Activated CD4-positive, alpha-beta T cell treated with anti-CD3 and anti-CD28 coated beads for 36 hours (primary cell): ENCODE measurements at regions not wholly inside any gene's neighbourhood (a gene's known extent, or its start where the extent isn't known, plus 50 kb on each side); places are given as distances from the start of the nearest gene placed in this dataset.
"Not testable (repeated sequence)": the region's sequence is repeated elsewhere in the genome, so short reads cannot be mapped to it uniquely, and the experiment has no call there.

Experiments used
- ATAC-seq: fragments of 200-7000 bp; cut with Tn5 transposase; one replicate; pipeline ENCODE4 v1.10.0; 2021; ENCODE audit warnings: mild to moderate bottlenecking, moderate library complexity
- CTCF ChIA-PET: fragments of 350-600 bp; sonication (Branson Sonifier 250); formaldehyde crosslinking; loops from one replicate; lab custom pipeline; 2021; ENCODE audit warnings: antibody characterized with exemption; lab: Charles Lee
- POLR2A ChIA-PET: fragments of 350-600 bp; sonication (Branson Sonifier 250); formaldehyde crosslinking; loops from one replicate; lab custom pipeline; 2021; ENCODE audit warnings: antibody characterized with exemption, inconsistent platforms; lab: Charles Lee
- DNase-seq: peaks from one replicate; pipeline ENCODE4 v3.0.0-alpha.2; 2020
- H3K27ac Mint-ChIP-seq: one replicate; pipeline ENCODE4 v1.8.0; 2021; ENCODE audit warnings: mixed read lengths
- H3K27me3 Mint-ChIP-seq: one replicate; pipeline ENCODE4 v1.8.0; 2021; ENCODE audit warnings: mixed read lengths
- H3K36me3 Mint-ChIP-seq: one replicate; pipeline ENCODE4 v1.8.0; 2021; ENCODE audit warnings: low read depth, mixed read lengths
- H3K4me1 Mint-ChIP-seq: one replicate; pipeline ENCODE4 v1.8.0; 2021; ENCODE audit warnings: mixed read lengths
- H3K4me3 Mint-ChIP-seq: one replicate; pipeline ENCODE4 v1.8.0; 2021; ENCODE audit warnings: mild to moderate bottlenecking, moderate library complexity, mixed read lengths
- H3K9me3 Mint-ChIP-seq: one replicate; pipeline ENCODE4 v1.8.0; 2021; ENCODE audit warnings: low read depth, mixed read lengths
- intact Hi-C, 2 experiments: fragments of 100-400 bp; cut with DNase I in 1 of 2; cut with micrococcal nuclease in 1 of 2; formaldehyde crosslinking; loops; one replicate each; pipeline versions ENCODE4 v1.14.2 to v1.15.1; 2022 to 2024; cut with DNase I, micrococcal nuclease

DNA sequence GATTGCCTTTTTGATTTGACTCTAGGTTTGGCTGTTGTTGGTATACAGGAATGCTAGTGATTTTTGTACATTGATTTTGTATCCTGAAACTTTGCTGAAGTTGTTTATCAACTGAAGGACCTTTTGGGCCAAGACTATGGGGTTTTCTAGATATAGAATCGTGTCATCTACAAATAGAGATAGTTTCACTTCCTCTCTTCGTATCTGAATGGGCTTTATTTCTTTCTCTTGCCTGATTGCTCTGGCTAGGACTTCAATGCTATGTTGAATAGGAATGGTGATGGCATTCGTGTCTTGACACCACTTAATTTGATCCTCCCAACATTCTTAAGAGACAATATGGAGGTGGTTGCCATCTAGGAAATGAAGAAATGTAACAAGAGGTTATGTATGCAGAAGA, 388.1 kb upstream of the API5 start:
- no peaks in the 10 kb centered on the region for H3K36me3 Mint-ChIP-seq
- ATAC-seq: no peak
- peaks cover 4% of the 10 kb centered on the region for H3K9me3 Mint-ChIP-seq
- ChIA-PET POLR2A (no interaction called here), CTCF (interaction anchor here (0.7 kb wide), 1 partner anchor 163 kb away, joined by 3 read pairs; no protein-coding TSS in a partner anchor)
- H3K27me3 Mint-ChIP-seq: no peaks in the 10 kb centered on the region
- no peaks in the 10 kb centered on the region for H3K4me1 Mint-ChIP-seq
- intact Hi-C loops: no loop called here
- no peak overlapping the region for H3K4me3 Mint-ChIP-seq
- no peak for DNase-seq
- H3K27ac Mint-ChIP-seq: no peak overlapping the region

DNA sequence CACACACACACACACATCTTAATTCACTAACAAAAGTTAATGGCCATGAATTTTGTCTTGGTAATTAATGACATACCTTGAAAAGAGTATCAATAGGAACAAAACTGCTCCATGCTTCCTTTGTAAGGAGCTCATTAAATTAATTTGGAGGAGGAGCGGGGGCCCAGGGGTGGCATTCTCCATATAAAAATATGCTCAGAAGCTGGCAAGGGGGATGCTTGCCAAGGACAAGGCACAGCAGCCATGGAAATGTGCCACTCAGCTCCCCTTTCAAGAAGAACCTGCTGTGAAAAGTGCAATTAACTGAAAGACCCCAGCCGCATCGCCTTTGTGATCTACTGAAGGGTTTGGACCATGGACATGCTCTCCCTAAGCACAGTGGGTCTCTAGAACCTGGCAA, 385.9 kb upstream of the API5 start:
- DNase-seq (no peak), ATAC-seq (no peak)
- intact Hi-C loops: no loop called here
- POLR2A ChIA-PET: no interaction called here
- Mint-ChIP-seq H3K4me3 (no peak overlapping the region), H3K27me3 (no peaks in the 10 kb centered on the region), H3K27ac (no peak overlapping the region), H3K36me3 (no peaks in the 10 kb centered on the region), H3K4me1 (no peaks in the 10 kb centered on the region), H3K9me3 (peaks cover 6% of the 10 kb centered on the region)
- CTCF ChIA-PET: no interaction called here

DNA sequence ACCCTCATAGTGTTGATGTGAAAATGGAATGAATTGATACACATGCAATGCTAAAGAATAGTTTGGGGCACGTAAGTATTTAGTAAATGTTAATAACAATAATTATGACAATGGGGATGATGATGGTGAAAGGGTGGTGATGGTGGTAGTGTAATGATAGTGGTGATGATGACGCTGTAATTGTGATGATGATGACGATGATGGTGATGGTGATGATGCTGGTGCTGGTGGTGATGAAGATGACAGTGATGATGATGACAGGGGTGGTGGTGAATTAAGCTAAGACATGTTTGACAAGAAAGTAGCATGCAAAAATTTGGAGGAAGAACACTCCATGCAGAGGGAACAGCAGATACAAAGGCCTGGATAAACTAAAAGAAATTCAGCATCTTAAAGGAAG, 364.4 kb upstream of the API5 start:
- Mint-ChIP-seq H3K4me3 (no peak overlapping the region), H3K36me3 (no peaks in the 10 kb centered on the region), H3K27me3 (no peaks in the 10 kb centered on the region), H3K4me1 (no peaks in the 10 kb centered on the region), H3K9me3 (peaks cover 5% of the 10 kb centered on the region), H3K27ac (no peak overlapping the region)
- ChIA-PET CTCF (no interaction called here), POLR2A (no interaction called here)
- intact Hi-C loops: no loop called here
- ATAC-seq: no peak
- no peak for DNase-seq

DNA sequence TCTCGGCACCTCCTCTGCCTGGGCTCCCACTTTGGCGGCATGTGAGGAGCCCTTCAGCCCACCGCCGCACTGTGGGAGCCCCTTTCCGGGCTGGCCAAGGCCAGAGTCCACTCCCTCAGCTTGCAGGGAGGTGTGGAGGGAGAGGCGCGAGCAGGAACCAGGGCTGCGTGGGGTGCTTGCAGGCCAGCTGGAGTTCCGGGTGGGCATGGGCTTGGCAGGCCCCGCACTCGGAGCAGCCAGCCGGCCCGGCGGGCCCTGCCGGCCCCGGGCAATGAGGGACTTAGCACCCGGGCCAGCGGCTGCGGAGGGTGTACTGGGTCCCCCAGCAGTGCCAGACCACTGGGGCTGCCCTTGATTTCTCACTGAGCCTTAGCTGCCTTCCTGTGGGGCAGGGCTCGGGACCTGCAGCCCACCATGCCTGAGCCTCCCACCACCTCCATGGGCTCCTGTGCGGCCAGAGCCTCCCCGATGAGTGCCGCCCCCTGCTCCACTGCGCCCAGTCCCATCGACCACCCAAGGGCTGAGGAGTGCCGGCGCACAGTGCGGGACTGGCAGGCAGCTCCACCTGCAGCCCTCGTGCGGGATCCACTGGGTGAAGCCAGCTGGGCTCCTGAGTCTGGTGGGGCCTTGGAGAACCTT, 361.9 kb upstream of the API5 start:
- H3K36me3 Mint-ChIP-seq, H3K9me3 Mint-ChIP-seq, H3K4me3 Mint-ChIP-seq, intact Hi-C loops, CTCF ChIA-PET, H3K27me3 Mint-ChIP-seq, H3K4me1 Mint-ChIP-seq, ATAC-seq, POLR2A ChIA-PET, DNase-seq, H3K27ac Mint-ChIP-seq: not testable (repeated sequence)

DNA sequence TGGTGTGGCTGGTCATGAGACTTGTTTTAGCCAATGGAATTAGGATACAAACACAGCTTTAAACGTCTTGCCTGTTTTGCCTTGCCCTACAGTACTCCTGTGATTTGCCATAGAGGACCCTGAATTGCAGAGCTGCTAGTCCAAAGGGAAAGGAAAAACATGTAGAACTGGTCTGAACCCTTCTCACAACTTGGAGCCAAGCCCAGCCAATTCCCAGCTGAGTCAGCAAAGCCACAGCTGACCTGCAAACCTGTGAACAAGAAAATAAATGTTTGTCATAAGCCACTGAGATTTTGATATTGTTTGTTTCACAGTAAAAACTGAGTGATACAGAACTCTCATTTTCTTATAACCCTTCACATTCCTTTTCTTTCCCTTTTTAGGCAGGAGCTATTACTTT, 360.5 kb upstream of the API5 start:
- no peak overlapping the region for H3K27ac Mint-ChIP-seq
- no peaks in the 10 kb centered on the region for H3K36me3 Mint-ChIP-seq
- DNase-seq (no peak), ATAC-seq (no peak)
- peaks cover 7% of the 10 kb centered on the region for H3K9me3 Mint-ChIP-seq
- ChIA-PET CTCF (no interaction called here), POLR2A (no interaction called here)
- H3K27me3 Mint-ChIP-seq: no peaks in the 10 kb centered on the region
- intact Hi-C loops: no loop called here
- H3K4me3 Mint-ChIP-seq: no peak overlapping the region
- no peaks in the 10 kb centered on the region for H3K4me1 Mint-ChIP-seq

DNA sequence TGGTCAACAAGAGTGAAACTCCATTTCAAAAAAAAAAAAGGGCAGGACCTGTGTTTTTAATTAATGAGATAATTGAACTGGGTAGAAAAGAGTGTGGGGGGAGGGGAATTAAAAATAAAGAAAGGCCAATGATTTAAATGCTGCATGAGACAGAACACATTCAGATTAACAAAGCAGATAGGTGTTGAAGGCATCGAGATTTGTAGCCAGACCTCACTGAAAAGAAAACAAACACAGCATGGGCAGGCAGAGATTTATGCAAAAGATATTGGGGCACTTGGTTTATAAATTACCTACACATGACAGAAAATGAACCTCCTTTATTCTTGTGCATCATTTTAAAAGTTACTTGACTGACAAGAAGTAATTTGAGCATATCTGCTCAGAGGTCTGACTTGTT, 354.0 kb upstream of the API5 start:
- Mint-ChIP-seq H3K27ac (no peak overlapping the region), H3K27me3 (no peaks in the 10 kb centered on the region), H3K4me3 (no peak overlapping the region), H3K9me3 (peaks cover 3% of the 10 kb centered on the region), H3K36me3 (no peaks in the 10 kb centered on the region), H3K4me1 (no peaks in the 10 kb centered on the region)
- DNase-seq: no peak
- intact Hi-C loops: no loop called here
- CTCF ChIA-PET: no interaction called here
- no peak for ATAC-seq
- POLR2A ChIA-PET: no interaction called here

DNA sequence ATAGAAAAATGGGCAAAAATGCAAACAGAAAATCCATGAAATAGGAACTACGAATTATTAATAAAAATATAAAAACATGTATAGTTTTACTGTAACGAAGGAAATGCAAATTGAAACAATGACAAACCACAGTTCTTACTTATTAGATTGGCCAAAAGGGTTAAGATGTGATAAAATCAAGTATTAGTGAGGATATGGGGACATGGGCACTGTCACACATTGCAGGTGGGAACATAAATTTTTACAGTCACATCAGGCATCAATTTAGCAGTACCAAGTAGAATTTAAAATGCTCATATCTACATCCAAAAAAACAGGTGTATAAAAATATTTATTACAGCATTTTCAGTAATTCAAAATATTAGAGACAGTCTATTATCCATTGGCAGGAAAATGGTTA, 353.2 kb upstream of the API5 start:
- CTCF ChIA-PET: no interaction called here
- no peak overlapping the region for H3K27ac Mint-ChIP-seq
- POLR2A ChIA-PET: no interaction called here
- H3K36me3 Mint-ChIP-seq: no peaks in the 10 kb centered on the region
- no peaks in the 10 kb centered on the region for H3K27me3 Mint-ChIP-seq
- ATAC-seq: no peak
- H3K4me1 Mint-ChIP-seq: no peaks in the 10 kb centered on the region
- H3K4me3 Mint-ChIP-seq: no peak overlapping the region
- intact Hi-C loops: no loop called here
- H3K9me3 Mint-ChIP-seq: peaks cover 6% of the 10 kb centered on the region
- no peak for DNase-seq

DNA sequence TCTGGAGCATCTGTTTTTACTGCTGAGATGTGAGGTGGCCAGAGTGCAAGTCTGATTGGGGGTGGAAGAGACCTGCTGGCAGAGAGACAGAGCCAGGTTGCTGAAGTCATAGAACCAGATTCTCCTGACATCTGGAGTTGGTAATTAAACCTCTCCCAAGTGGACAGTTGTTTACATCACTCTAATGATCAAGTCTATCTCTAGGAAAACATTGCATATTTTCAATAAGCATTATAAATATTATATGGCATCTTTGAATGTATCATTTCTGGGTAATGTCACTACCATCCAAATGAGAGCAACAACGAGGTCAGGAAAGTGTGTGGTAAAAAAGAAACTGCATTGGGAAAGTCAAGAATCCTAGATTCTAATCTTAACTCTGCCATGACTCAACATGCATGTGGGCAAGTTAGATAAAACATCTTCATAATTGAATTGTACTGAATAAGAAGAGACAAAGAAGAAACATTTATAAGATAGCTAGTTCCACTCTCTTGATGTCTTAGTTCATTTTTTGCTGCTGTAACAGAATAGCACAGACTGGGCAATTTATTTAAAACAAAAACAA, 351.2 kb upstream of the API5 start:
- no peaks in the 10 kb centered on the region for H3K4me1 Mint-ChIP-seq
- ChIA-PET CTCF (no interaction called here), POLR2A (no interaction called here)
- DNase-seq (no peak), ATAC-seq (no peak)
- intact Hi-C loops: no loop called here
- H3K27me3 Mint-ChIP-seq: no peaks in the 10 kb centered on the region
- no peak overlapping the region for H3K27ac Mint-ChIP-seq
- no peak overlapping the region for H3K4me3 Mint-ChIP-seq
- peaks cover 4% of the 10 kb centered on the region for H3K9me3 Mint-ChIP-seq
- H3K36me3 Mint-ChIP-seq: no peaks in the 10 kb centered on the region

DNA sequence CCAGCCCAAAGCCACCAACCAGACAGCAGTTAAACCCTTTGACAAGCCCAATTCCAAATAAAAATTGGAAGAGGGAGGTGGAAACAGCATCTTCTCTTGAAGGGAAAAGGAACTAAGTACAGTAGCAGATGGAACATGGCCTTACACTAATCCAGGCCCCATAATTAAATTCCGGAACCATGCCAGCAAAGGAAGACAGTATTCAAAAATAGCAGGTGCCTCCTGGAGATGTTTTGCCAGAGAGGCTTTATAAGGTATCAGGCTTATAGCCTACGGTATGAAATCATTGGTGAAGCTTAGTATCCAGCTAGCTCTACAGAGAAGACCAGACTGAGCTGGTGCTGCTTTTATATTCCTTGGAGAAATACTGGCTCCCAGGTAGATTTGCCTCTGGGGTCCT, 344.1 kb upstream of the API5 start:
- CTCF ChIA-PET: no interaction called here

DNA sequence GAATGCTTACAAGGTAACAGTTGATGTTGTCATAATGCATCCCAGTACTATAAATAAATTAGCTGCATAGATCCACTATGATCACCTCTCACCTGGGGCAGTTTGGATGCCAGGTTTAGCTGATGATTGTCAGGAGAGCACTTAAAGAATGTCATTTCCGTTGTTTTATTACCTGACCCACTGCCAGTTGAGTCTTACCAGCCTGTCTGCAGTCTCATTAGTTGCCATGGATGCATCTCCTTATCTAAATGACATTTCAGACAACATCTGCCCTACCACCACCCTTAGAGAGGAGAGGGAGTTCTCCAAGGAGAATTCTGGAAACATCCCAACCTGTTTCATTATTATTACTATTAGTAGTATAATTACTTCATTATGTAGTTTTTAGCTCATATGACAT, 339.1 kb upstream of the API5 start:
- Mint-ChIP-seq H3K4me1 (no peaks in the 10 kb centered on the region), H3K9me3 (no peaks in the 10 kb centered on the region), H3K27me3 (no peaks in the 10 kb centered on the region), H3K36me3 (no peaks in the 10 kb centered on the region), H3K4me3 (no peak overlapping the region), H3K27ac (no peak overlapping the region)
- DNase-seq (no peak), ATAC-seq (no peak)
- ChIA-PET POLR2A (no interaction called here), CTCF (interaction anchor here (0.7 kb wide), 1 partner anchor 68 kb away, joined by 3 read pairs; no protein-coding TSS in a partner anchor)
- intact Hi-C loops: no loop called here

More for the DNA sequence above, 344.1 kb upstream of the API5 start:
- intact Hi-C loops: no loop called here
- Mint-ChIP-seq H3K9me3 (peaks cover 3% of the 10 kb centered on the region), H3K27ac (no peak overlapping the region), H3K4me3 (no peak overlapping the region), H3K4me1 (no peaks in the 10 kb centered on the region), H3K36me3 (no peaks in the 10 kb centered on the region), H3K27me3 (no peaks in the 10 kb centered on the region)
- ATAC-seq (no peak), DNase-seq (no peak)
- POLR2A ChIA-PET: no interaction called here

DNA sequence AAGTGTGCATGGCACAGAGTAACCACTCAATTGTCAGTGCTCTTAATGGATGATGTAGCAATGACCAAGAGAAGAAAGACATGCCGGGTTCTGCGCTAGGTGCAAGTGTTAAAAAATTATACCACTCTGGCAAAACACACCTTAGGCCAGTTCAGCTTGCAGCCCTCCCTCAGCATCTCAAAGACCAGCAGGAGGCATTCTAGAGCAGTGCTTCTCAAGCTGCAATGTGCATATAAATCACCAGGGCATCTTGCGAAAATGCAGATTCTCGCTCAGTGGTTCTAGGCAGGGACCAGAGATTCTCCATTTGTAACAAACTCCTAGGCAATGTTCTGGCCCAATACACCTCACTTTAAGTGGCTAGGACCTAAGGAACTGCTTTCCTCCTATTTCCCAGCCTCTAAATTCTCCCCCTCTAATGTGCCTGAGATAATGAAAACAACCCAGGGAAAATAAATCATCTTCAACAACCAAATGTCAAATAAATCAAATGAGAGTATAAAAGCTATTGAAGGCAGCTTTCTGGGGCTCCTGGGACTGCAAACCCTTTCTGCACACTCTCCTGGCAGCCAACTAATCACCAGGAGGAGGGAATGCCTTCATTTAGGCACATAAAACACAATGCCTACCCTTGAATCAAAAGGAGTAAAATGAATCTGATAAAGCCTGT, 337.2 kb upstream of the API5 start:
- no peaks in the 10 kb centered on the region for H3K9me3 Mint-ChIP-seq

DNA sequence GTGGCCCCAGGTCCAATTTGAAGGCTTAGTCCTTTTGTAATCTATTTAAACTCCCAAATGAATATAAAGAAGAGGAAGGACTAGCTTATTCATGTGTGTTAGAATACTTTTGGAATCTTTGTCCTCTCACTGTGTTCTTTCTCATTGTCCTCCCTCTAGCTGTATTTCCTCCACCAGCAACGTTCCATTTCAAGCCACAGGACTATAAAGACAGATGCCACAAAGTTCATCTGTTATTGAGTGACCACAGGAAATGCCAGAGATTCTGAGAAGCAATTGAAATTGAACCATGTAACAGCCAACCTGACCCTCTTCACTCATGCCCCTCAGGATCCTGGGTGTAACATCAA, 336.6 kb upstream of the API5 start:
- Mint-ChIP-seq H3K4me1 (no peaks in the 10 kb centered on the region), H3K9me3 (no peaks in the 10 kb centered on the region), H3K27ac (no peak overlapping the region), H3K36me3 (no peaks in the 10 kb centered on the region), H3K27me3 (no peaks in the 10 kb centered on the region), H3K4me3 (no peak overlapping the region)
- intact Hi-C loops: no loop called here
- CTCF ChIA-PET: interaction anchor here (0.7 kb wide), 1 partner anchor 289 kb away, joined by 3 read pairs; no protein-coding TSS in a partner anchor
- ATAC-seq: no peak
- POLR2A ChIA-PET: no interaction called here
- DNase-seq: no peak

More for the DNA sequence above, 337.2 kb upstream of the API5 start:
- intact Hi-C loops: no loop called here
- no peak overlapping the region for H3K4me3 Mint-ChIP-seq
- ATAC-seq: no peak
- ChIA-PET POLR2A (no interaction called here), CTCF (interaction anchor here (0.7 kb wide), 1 partner anchor 289 kb away, joined by 3 read pairs; no protein-coding TSS in a partner anchor)
- no peak overlapping the region for H3K27ac Mint-ChIP-seq
- DNase-seq: no peak
- H3K4me1 Mint-ChIP-seq: no peaks in the 10 kb centered on the region
- H3K27me3 Mint-ChIP-seq: no peaks in the 10 kb centered on the region
- no peaks in the 10 kb centered on the region for H3K36me3 Mint-ChIP-seq
